SW480 (cell line): ENCODE measurements at regions not wholly inside any gene's neighbourhood (a gene's known extent, or its start where the extent isn't known, plus 50 kb on each side); places are given as distances from the start of the nearest gene placed in this dataset.

Experiments used
- DNase-seq: peaks from one replicate; pipeline ENCODE4 v3.0.0-alpha.2; 2016; ENCODE audit warnings: low spot score

DNA sequence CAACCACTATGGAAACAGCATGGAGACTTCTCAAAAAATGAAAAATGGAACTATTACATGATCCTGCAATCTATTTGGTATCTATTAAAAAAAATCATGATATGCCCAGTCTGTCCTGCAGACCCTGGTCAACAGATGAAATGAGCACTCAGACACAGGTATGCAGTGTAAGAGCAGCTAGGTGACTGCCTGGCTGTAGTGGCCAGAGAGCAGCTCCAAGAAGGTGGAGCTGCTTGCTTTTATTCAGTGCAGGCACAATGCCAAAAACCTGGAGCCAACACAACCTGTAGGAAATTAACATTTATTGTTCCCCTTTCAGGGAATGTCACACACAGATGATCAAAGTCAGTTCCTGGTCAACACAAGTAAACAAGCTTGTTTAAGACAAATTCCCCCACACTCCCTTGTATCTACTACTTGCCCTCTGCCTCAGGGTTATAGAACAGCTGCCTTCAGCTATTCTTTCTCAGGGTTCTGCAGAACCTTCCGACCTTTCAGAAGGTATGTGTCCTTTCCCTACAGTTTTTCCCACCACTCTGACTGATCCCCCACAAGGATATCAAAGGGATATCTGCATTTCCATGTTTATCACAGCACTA lies 933.7 kb upstream of the SLITRK5 start:
- peak; percentile 14 for DNase-seq

DNA sequence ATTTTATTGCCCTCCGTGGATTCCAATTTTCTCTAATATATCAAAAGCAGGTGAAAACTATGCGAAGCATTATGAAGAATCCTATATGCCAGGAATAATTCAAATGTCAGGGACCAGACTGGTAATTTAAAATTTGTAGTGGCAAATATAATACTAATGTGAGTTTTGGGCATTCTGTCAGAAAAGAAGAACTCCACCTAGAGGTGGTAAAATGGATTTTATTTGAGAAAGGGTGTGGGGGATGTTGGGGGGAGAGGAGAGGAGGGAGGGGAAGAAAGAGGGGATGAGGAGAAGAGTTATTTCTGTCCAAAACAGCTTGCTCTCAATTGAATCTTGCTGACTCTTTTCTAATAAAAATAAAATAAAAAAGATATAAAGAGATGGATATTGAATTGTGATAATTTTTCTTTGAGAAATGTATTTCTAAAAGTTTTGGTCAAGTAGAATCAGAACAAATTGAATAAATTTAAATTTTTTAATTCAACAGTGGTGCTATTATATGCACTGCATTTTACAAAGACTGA lies 929.3 kb upstream of the SLITRK5 start:
- no peak for DNase-seq

DNA sequence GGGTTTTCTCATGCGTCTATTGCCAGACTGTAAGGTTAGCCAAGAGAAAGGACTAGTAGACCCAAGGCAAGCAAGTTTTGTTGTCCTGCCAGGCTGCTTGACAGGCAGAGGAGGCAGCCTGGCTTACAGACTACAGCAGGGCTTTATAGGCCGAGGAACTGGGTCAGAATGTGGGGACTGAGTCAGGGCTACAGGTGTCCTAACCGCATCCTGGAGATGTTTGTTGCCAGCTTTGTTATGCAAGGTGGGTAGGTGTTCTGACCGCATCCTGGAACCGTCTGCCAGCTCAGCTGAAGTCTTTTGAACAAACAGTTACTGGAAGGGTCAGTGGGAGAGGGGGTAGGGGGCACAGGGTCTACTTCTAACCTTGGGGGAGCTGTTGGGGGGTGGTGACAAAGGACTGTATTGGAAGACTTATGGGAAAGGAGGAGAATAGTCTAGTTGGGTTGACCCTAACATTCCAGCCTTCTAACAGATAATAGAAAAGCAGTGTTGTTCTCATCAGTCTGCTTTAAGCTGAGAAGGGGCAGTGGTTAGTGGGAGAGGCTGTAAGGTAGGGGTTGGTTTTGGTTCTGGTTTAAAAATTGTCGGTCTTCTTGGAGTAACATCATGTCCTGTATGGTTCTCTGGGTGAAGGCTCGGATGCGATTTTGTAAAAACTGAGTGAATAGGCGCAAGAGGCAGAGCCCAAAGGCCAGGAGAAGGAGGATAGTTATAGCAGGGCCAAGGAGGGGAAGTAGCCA lies 913.8 kb upstream of the SLITRK5 start:
- DNase-seq, result no peak

DNA sequence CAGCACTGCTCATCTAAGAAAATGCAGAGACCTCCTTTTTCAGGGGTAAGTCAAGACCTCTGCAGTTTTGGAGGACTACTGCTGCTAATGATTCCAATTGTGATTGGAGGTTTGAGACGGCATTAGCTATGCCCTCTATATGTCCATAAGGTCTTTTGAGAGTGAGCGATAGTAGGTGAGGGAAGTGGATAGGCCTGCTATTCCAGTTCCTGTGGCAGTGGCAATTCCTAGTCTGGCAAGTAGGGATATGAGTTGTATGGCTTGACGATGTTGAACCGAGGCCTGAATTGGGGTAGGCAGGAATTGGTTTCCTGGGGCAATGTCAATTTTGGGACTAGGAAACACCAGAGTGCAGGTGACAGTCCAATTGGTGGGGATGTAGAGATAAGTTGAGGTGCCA lies 913.1 kb upstream of the SLITRK5 start:
- DNase-seq, result no peak

DNA sequence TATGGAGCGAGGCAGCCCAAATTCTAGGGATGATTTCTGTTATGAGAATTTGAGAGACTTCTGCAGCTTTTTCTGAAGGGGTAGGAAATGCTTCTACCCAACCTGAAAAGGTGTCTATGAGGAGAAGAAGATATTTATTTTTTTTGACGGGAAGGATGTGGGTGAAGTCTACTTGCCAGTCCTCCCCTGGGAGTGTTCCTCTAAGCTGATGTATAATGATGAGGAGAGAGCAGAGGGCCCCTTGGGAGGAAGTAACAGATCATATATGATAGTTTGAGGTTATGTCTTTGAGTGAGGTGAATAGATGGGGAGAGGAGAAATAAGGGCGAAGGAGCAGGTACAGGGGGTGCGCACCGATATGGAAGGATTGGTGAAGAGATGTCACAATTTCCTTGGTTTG lies 910.6 kb upstream of the SLITRK5 start:
- DNase-seq, result no peak

DNA sequence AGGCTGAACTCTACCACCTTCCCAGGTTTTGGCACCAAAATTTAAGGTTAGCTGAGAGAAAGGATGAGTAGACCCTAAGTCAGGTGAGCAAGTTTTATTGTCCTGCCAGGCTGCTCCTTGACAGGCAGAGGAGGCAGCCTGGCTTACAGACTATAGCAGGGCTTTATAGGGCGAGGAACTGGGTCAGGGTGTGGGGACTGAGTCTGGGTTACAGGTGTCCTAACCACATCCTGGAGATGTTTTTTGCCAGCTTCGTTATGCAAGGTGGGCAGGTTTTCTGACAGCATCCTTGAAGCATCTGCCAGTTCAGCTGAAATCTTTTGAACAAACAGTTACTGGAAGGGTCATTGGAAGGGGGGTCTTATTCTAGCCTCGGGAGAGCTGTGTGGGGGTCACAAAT lies 905.7 kb upstream of the SLITRK5 start:
- DNase-seq, result no peak

DNA sequence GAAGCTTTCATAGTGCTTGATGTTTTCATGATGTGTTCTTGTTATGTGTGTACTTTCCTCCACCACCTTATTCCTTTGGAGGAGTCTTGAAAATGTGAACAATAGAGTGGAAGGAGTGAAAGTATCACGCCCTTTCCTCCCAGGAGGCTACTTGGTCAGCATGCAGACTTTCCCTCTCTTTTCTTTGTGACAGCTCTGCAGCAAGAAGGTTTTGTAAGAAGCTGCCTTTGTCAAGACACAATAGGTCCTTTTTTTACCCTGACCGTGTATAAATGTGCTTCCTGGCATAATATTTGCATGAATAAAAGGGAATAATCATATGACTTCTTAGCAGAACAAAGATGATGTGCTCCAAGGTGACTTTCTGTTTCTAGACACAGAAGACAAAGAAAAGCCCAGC lies 882.6 kb upstream of the SLITRK5 start:
- DNase-seq, result no peak

DNA sequence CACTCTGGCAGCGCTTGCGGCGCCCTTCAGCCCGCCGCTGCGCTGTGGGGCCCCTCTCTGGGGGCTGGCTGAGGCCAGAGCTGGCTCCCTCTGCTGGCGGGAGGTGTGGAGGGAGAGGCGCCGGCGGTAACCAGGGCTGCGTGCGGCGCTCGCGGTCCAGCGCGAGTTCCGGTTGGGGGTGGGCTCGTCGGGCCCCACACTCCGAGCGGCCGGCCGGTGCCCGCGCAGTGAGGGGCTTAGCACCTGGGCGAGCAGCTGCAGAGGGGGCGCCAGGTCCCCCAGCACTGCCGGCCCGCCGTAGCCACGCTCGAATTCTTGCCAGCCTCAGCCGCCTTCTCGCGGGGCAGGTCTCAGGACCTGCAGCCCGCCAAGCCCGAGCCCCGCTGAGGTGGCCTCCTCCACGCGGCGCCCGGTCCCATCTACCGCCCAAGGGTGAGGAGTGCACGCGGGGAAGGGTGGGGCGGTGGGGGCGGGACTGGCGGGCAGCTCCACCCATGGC lies 879.0 kb upstream of the SLITRK5 start:
- no peak for DNase-seq

DNA sequence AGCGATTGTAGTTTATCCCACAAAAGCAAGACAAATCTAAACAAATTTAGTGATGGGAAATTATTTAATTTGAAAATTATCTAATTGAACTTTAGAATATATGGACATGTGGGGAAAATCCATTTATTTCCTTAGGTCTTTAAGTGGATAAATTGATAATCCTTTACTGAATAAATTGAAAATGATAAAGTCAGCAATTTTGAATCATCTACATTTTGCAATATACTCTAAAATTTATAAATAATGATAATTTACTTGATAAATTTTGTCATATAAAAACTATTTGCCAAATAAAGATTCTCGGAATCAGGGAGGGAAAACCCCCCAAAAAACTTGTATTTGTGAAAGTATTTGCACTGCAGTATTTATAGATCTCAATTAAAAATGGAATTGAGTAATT lies 875.3 kb upstream of the SLITRK5 start:
- DNase-seq, result no peak

DNA sequence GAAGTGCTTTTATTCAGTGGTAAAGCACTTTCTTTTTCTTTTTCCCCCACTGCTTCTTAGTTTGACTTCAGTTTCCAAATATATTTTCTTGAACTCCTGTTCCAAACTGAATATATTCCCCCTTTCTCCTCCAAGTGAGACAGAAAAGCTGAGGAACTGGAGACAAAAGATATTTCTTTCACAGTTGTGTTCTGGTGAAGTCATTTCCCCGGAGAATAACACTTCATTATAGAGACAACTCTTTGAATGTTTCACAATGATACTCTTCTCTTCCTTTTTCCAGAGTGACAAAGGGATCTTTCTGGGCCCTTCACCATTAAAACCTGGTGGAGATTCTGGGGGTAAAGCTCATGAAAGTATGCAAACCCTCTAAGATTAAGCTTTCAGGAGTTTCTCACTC lies 860.8 kb upstream of the SLITRK5 start:
- DNase-seq, result no peak

DNA sequence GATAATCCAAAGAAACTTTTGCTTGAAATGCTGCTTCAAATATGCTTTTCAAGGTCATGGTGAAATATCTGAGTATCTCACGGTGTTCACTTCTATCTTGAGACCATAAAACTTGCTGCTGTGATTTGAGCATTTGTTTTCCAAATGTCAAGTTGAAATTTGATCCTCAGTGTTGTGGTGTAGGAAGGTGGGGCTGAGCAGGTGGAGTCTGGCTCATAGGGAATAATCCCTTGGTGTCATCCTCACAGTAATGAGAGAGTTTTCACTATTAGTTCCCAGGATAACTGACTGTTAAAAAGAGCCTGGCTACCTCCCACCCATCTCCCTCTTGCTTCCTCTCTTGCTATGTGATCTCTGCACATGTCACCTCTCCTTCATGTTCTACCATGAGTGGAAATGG lies 858.0 kb upstream of the SLITRK5 start:
- DNase-seq, result no peak

DNA sequence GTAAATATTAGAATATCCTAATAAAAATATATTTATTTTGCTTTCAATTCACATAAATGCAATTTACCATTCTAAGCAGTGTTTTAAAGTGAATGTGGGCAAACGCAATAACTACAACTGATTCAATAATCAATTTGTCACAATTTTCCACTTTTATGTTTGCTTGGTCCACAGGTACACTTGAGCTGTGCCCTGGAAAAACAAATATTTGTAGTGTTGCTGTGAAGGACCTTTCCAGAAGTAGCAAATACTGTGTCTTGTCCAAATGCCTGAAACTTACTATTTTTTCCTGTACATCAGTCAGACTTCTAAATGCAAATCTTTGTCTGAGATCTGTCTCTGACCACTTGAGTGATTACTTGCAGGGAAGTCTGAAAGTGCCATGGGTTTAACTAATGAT lies 845.8 kb upstream of the SLITRK5 start:
- DNase-seq, result no peak

DNA sequence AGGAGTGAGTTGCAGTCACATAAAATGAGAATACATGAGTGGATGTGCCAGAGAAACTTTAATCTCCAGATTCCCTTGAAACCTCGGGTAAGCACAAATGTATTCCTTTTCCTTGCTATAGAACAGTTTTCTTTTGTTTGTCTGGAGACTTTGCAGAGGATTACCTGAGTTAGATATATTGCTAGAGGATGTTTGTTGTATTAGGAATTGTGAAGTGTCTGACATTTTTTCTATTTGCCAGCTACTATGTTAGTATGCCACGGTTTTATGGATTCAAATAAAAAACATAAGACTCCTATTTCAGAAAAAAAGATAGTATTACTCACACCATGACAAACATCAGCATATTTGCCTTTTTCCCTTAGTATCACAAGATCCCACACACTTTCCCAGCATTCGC lies 844.9 kb upstream of the SLITRK5 start:
- no peak for DNase-seq

DNA sequence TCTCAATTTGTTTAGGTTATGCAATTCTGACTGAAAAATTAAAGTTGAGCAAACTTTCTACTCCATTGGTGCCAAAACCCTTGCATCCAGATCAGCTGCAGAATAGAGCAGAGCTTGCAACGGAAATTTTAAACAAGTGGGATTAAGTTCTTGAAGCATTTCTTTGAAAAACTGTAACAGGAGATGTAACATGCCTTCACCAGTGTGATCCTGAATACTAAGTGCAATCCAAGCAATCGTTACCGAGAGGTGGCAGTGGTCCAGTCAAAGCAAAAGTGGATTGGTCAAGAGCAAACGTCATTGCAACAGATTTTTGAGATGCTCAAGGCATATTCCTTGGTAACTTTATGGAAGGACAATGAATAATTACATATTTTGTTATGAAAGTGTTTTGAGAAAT lies 841.1 kb upstream of the SLITRK5 start:
- no peak for DNase-seq

DNA sequence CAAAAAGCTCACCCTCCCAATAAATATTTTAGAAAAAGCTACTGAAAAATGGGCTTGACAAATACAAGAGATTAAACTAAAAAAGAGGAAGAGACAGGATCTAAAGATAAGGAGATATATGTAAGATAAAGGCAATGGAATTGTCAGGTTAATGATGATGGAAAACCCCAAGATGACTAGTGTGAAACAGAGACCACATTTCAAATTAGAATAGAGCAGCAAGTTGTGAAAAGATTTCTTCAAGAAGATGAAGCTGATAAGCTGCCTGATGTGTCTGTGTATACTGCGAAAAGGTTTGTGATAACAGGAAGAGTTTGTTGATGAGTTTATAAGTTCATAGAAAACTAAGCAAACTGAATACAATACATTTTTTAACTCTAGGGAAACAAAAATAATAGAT lies 840.1 kb upstream of the SLITRK5 start:
- DNase-seq, result no peak

DNA sequence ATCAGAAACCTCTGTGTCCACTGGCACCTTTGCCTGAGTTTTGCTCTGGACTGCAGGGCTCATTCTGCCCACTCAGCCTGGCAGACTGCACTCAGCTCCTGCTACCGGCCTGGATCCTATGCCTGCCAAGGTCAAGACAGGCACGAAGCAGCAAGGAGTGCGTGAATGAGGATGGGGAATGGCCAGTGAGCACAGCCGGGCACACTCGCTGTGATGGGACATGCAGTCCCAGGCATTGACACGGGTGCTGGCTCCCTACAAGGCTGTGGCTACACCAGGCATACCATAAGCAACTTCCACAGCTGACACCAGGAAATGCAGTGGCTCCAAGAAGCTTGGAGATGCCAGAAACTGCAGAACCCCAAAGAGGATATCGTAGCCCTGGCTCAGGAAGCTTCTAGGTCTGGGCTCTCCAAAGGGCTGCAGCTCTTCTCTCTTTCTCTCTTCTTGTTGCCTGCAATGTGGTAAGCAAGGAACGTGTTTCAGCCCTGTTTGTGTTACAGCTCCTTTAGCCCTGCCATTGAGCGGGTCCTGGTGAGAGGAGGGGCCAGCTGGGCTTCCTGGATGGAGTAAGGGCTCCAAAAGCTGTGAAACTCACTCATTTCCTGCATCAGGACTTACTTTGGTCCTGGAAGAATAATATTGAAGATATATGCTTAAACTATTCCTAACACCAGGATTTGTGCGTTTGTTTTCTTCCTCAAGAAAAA lies 832.6 kb upstream of the SLITRK5 start:
- no peak for DNase-seq

DNA sequence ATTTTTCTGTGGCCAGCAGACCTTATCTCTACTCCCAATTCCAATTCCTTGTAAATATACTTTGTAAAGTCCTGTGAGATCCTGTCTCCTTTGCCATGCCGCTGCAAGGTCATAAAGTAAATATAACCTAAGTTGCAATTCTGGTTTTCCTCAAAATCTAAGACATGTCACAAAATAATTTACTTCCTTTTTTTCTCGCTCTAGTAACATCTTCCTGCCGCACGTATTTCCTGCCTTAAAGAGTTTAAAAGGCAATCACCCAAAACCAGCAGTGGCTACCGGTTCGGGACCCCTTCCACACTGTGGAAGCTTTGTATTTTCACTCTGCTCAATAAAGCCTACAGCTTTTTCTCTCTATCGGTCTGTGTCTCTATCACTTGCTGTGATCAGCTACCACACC lies 832.0 kb upstream of the SLITRK5 start:
- no peak for DNase-seq

DNA sequence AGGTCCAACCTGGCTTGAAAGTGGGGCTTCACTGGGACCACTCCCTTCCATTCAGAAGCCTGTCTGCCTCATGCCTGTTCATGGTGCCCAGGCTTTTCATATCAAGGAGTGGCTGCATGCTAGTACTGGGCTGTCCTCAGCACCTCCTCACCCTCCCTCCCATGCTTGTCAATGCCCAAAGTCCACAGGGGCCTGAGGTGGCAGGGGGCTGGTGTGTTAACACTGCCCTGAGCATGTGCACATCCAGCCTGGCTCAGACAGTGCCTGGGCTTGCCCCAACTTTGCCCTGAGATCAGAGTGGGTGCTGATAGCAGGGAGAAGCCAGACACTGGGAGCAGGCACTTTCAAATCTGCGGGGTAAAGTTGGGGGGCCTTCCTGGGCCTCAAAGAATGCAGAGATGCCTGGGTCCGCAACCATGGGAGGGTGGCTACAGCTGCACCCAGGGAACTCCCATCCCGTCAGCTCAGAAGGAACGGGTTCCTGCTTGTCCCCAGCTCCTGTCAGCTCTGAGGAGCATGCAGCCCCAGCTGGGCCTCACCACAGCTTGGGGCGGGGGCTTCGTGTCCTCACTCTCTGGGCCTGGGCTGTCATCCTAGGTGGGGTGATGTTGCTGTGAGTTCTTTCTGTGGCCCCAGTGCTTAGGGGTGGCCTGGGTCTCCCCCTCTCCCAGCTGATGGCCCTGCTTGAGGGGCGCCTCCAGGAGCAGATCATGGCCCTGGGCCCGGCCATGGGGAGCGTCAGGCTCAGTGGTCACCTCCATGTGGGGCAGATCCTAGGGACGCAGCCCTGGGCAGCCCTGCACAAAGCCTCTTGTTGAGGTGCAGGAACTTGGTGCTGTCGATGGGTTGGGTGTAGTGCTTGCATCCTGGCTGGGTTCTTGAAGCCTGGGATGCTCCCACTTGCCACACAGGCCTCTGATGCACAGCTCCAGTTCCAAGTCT lies 830.6 kb upstream of the SLITRK5 start:
- no peak for DNase-seq

DNA sequence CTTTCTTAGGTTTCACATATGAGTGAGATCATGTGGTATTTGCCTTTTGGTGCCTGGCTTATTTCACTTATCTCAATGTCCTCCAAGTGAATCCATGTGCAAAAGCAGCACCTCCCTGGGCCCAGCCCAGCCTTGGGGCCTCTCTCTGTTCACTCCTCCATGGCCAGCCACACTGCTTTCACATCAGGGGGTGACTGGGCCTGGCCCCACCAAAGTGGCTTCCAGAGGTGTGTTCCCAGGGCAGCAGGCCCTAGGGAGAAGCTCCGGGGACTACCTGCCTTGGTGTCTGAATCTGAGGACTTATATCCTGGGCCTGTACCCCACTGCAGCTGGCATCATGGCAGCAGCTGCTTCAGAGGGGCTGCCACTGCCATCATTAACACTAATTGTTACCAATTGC lies 829.9 kb upstream of the SLITRK5 start:
- DNase-seq, result no peak

DNA sequence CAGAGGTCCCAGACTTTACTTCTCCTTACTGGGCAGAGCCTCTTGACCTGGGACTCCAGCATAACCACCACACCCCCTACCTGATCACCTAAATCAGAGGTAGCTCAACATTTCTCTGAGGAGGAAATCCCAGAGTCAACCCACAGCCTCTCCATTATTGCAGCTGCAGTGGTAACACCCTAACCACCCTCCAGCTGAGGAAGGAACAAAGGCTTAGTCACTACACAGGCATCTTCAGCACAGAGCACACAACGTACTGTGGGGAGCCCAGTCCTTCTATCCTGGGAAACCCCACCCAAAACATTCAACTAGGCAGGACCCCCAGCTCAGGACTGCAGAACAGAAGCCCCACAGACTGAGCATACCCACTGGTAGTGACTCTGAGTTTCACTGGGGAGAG lies 824.7 kb upstream of the SLITRK5 start:
- no peak for DNase-seq

DNA sequence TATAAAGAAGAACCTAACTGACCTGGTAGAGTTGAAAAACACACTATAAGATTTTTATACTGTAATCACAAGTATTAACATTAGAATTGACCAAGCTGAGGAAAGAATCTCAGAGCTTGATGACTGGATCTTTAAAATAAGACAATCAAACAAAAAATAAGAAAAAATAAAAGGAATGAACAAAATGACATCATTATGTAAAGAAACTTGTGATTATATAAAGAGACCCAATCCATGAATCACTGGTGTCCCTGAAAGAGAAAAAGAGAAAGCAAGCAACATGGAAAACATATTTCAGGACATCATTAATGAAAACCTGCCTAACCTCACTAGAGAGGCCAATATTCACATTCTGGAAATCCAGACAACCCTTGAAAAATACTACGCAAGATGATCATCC lies 822.5 kb upstream of the SLITRK5 start:
- DNase-seq, result no peak

DNA sequence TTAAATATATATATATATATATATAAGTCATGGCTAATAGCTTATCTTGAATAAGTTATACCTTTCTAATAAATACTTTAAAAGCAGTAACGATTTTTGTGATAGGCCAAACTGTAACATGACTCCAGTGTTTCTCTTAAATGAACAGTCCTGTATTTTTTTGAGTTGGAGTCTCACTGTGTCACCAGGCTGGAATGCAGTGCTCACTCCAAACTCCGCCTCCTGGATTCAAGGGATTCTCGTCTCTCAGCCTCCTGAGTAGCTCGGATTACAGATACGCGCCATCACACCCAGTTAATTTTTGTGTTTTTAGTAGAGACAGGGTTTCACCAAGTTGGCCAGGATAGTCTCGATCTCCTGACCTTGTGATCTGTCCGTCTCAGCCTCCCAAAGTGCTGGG lies 814.2 kb upstream of the SLITRK5 start:
- no peak for DNase-seq
